ENCODE measurements at regions not wholly inside any gene's neighbourhood (a gene's known extent, or its start where the extent isn't known, plus 50 kb on each side); places are given as distances from the start of the nearest gene placed in this dataset.

GRCh38 chr16:50991006-50991405 lies 160.1 kb downstream of the SALL1 start:
- no peak for TF ChIP-seq EZH2 (IDR thresholded peaks at IDR 0.05; ENCODE audit: insufficient read depth, low read length)
- no peak for TF ChIP-seq CTCF (IDR thresholded peaks at IDR 0.05; ENCODE audit: insufficient read depth, low read depth, low read length)
